ENCODE measurements at regions not wholly inside any gene's neighbourhood (a gene's known extent, or its start where the extent isn't known, plus 50 kb on each side); places are given as distances from the start of the nearest gene placed in this dataset.
"Not testable (repeated sequence)": the region's sequence is repeated elsewhere in the genome, so short reads cannot be mapped to it uniquely, and the experiment has no call there.

GRCh38 chr2:186181625-186182024, 304.4 kb upstream of the ZC3H15 start:
- Histone ChIP-seq H3K27me3 (no peaks in the 10 kb centered on the region), H3K4me1 (no peaks in the 10 kb centered on the region), H3K27ac (no peak overlapping the region), H3K4me3 (replicated peaks in 1 of 3) (no peak overlapping the region), H3K36me3 (no peaks in the 10 kb centered on the region), H3K9me3 (no peaks in the 10 kb centered on the region)
- DNase-seq, result no peak
- no peak for TF ChIP-seq POLR2A (IDR thresholded peaks at IDR 0.05)
- TF ChIP-seq, protein P1, sequence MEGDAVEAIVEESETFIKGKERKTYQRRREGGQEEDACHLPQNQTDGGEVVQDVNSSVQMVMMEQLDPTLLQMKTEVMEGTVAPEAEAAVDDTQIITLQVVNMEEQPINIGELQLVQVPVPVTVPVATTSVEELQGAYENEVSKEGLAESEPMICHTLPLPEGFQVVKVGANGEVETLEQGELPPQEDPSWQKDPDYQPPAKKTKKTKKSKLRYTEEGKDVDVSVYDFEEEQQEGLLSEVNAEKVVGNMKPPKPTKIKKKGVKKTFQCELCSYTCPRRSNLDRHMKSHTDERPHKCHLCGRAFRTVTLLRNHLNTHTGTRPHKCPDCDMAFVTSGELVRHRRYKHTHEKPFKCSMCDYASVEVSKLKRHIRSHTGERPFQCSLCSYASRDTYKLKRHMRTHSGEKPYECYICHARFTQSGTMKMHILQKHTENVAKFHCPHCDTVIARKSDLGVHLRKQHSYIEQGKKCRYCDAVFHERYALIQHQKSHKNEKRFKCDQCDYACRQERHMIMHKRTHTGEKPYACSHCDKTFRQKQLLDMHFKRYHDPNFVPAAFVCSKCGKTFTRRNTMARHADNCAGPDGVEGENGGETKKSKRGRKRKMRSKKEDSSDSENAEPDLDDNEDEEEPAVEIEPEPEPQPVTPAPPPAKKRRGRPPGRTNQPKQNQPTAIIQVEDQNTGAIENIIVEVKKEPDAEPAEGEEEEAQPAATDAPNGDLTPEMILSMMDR (IDR thresholded peaks at IDR 0.05), result no peak
- intact Hi-C loops (cut with DNase I), result no loop called here
- WGBS, 2 donors, result 77 to 82% methylated on average over 1 of the region's 1 CpG

DNA sequence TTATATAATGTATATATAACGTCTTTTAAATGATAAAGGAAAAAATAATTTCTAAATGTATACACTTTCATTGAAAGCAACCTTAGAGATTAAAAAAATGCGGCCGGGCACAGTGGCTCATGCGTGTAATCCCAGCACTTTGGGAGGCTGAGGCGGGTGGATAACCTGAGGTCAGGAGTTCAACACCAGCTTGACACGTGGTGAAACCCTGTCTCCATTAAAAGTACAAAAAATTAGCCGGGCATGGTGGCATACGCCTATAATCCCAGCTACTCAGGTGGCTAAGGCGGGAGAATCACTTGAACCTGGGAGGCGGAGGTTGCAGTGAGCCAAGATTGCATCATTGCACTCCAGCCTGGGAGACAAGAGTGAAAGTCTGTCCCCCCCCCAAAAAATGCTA, 303.7 kb upstream of the ZC3H15 start:
- H3K9me3 ChIP-seq; H3K4me3 ChIP-seq (replicated peaks in 1 of 3); intact Hi-C loops (cut with DNase I); DNase-seq; H3K27ac ChIP-seq; H3K36me3 ChIP-seq; H3K27me3 ChIP-seq; H3K4me1 ChIP-seq: not testable (repeated sequence)
- 84 to 90% methylated on average over 10 of the region's 10 CpGs for WGBS, 2 donors

DNA sequence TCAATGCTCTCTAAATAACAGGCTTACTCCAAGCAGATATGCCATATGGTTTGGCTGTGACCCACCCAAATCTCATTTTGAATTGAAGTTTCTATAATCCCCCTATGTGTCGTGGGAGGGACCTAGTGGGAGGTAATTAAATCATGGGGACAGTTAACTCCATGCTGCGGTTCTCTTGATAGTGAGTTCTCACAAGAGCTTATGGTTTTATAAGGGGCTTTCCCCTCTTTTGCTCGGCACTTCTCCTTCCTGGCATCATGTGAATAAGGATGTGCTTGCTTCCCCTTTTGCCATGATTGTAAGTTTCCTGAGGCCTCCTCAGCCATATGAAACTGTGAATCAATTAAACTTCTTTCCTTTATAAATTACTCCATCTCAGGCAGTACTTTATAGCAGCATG, 302.7 kb upstream of the ZC3H15 start:
- no peaks in the 10 kb centered on the region for H3K4me1 ChIP-seq
- H3K9me3 ChIP-seq, result no peaks in the 10 kb centered on the region
- H3K27ac ChIP-seq, result no peak overlapping the region
- no peaks in the 10 kb centered on the region for H3K27me3 ChIP-seq
- TF ChIP-seq POLR2A (IDR thresholded peaks at IDR 0.05), result no peak
- TF ChIP-seq, protein P1 (IDR thresholded peaks at IDR 0.05), result no peak
- WGBS, 2 donors, result 79 to 86% methylated on average over 3 of the region's 3 CpGs
- H3K4me3 ChIP-seq (replicated peaks in 1 of 3), result no peak overlapping the region
- no peaks in the 10 kb centered on the region for H3K36me3 ChIP-seq
- DNase-seq, result no peak
- intact Hi-C loops (cut with DNase I), result no loop called here

DNA sequence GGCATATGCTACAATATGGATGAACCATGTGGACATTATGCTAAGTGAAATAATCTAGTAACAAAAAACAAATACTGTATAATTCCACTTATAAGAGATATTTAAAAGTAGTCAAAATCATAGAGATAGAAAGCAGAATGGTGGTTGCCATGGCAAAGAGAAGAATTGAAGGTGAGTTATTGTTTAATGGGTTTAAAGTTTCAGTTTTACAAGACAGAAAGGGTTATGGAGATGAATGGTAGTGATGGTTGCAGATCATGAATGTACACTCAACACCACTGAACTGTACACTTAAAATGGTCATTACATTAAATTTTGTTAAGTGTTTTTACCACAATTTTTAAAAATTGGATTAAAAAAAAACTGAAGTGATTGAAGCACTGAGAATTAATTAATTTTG, 298.2 kb upstream of the ZC3H15 start:
- Histone ChIP-seq H3K36me3 (no peaks in the 10 kb centered on the region), H3K27ac (no peak overlapping the region), H3K4me1 (no peaks in the 10 kb centered on the region), H3K4me3 (replicated peaks in 1 of 3) (no peak overlapping the region), H3K9me3 (no peaks in the 10 kb centered on the region), H3K27me3 (no peaks in the 10 kb centered on the region)
- TF ChIP-seq POLR2A (IDR thresholded peaks at IDR 0.05), result no peak
- TF ChIP-seq, protein P1 (IDR thresholded peaks at IDR 0.05), result no peak
- DNase-seq, result no peak
- intact Hi-C loops (cut with DNase I), result no loop called here

DNA sequence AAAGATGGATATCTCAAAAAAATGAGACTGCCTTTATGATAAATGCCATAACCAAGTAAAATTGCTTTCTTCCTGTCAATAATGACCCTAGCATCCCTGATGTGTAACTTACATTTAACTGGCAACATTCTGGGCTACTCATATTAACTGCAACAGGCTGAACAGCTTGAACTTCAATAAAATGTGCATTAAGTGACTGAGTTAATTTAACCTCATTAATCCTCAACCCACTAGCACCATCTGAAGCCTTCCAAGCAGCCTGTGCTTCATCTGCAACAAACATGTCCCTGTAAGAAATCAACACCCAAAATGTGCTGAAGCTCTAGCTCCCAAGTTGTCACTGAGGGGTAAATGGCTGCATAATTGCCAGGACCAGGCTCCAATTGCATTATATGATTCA, 296.2 kb upstream of the ZC3H15 start:
- Histone ChIP-seq H3K4me1 (no peaks in the 10 kb centered on the region), H3K27me3 (no peaks in the 10 kb centered on the region), H3K9me3 (no peaks in the 10 kb centered on the region), H3K27ac (no peak overlapping the region), H3K36me3 (no peaks in the 10 kb centered on the region), H3K4me3 (replicated peaks in 1 of 3) (no peak overlapping the region)
- intact Hi-C loops (cut with DNase I), result no loop called here
- no peak for DNase-seq
- TF ChIP-seq POLR2A (IDR thresholded peaks at IDR 0.05), result no peak
- TF ChIP-seq, protein P1 (IDR thresholded peaks at IDR 0.05), result no peak

GRCh38 chr2:186195696-186196095, 290.4 kb upstream of the ZC3H15 start:
- no peak for DNase-seq
- no peak overlapping the region for H3K4me3 ChIP-seq (replicated peaks in 1 of 3)
- no peak overlapping the region for H3K27ac ChIP-seq
- no peaks in the 10 kb centered on the region for H3K27me3 ChIP-seq
- H3K9me3 ChIP-seq, result no peaks in the 10 kb centered on the region
- intact Hi-C loops (cut with DNase I), result no loop called here
- WGBS, 2 donors, result 92 to 94% methylated on average over 3 of the region's 3 CpGs
- no peak for TF ChIP-seq POLR2A (IDR thresholded peaks at IDR 0.05)
- TF ChIP-seq, protein P1 (IDR thresholded peaks at IDR 0.05), result no peak
- no peaks in the 10 kb centered on the region for H3K36me3 ChIP-seq
- no peaks in the 10 kb centered on the region for H3K4me1 ChIP-seq
